ENCODE measurements at regions not wholly inside any gene's neighbourhood (a gene's known extent, or its start where the extent isn't known, plus 50 kb on each side); places are given as distances from the start of the nearest gene placed in this dataset.

DNA sequence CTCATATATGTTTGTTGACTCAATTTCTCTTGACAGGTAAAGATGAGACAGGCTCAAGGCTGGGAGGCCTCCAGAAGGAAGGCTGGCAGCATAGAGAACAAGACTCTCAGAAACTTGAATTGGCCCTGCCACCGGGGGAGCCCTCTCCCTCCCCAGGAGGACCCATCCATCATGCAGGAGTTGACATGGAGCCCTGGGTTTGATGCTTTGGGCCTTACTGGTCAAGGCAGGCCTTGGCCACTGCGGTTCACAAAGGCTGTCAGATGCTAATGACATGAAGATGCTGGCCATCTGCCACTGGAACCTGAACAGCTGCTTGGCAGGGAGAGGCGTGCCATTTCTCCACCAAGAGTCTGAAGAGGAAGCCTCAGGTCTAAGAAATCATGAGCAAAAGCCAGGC is 193.6 kb downstream of the MTCL1 start:
- Mint-ChIP-seq H3K4me3 (no peak overlapping the region), H3K9me3 (peaks cover 7% of the 10 kb centered on the region), H3K27ac (no peak overlapping the region), H3K36me3 (no peaks in the 10 kb centered on the region), H3K27me3 (no peaks in the 10 kb centered on the region), H3K4me1 (ENCODE audit: unreplicated experiment) (peaks cover 16% of the 10 kb centered on the region)
- peak; percentile 44 for DNase-seq (ENCODE audit: extremely low spot score, unreplicated experiment)
- TF ChIP-seq, protein P1, sequence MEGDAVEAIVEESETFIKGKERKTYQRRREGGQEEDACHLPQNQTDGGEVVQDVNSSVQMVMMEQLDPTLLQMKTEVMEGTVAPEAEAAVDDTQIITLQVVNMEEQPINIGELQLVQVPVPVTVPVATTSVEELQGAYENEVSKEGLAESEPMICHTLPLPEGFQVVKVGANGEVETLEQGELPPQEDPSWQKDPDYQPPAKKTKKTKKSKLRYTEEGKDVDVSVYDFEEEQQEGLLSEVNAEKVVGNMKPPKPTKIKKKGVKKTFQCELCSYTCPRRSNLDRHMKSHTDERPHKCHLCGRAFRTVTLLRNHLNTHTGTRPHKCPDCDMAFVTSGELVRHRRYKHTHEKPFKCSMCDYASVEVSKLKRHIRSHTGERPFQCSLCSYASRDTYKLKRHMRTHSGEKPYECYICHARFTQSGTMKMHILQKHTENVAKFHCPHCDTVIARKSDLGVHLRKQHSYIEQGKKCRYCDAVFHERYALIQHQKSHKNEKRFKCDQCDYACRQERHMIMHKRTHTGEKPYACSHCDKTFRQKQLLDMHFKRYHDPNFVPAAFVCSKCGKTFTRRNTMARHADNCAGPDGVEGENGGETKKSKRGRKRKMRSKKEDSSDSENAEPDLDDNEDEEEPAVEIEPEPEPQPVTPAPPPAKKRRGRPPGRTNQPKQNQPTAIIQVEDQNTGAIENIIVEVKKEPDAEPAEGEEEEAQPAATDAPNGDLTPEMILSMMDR (conservative IDR thresholded peaks at IDR 0.05) = no peak

- Mint-ChIP-seq H3K4me1 (ENCODE audit: unreplicated experiment) (peaks cover 16% of the 10 kb centered on the region), H3K36me3 (no peaks in the 10 kb centered on the region), H3K4me3 (peak overlapping the region; percentile 37), H3K9me3 (peaks cover 7% of the 10 kb centered on the region), H3K27me3 (no peaks in the 10 kb centered on the region), H3K27ac (no peak overlapping the region)
- DNase-seq (ENCODE audit: extremely low spot score, unreplicated experiment) = peak; percentile 16
- TF ChIP-seq, protein P1 (conservative IDR thresholded peaks at IDR 0.05) = no peak
These were observed 195.2 kb downstream of the MTCL1 start for GRCh38 chr18:8900552-8900951.

GRCh38 chr18:8901019-8901418 is 195.7 kb downstream of the MTCL1 start:
- H3K36me3 Mint-ChIP-seq = no peaks in the 10 kb centered on the region
- TF ChIP-seq, protein P1 (conservative IDR thresholded peaks at IDR 0.05) = no peak
- peaks cover 6% of the 10 kb centered on the region for H3K9me3 Mint-ChIP-seq
- no peak overlapping the region for H3K27ac Mint-ChIP-seq
- no peaks in the 10 kb centered on the region for H3K27me3 Mint-ChIP-seq
- peaks cover 16% of the 10 kb centered on the region for H3K4me1 Mint-ChIP-seq (ENCODE audit: unreplicated experiment)
- H3K4me3 Mint-ChIP-seq = no peak overlapping the region
- DNase-seq (ENCODE audit: extremely low spot score, unreplicated experiment) = no peak

DNA sequence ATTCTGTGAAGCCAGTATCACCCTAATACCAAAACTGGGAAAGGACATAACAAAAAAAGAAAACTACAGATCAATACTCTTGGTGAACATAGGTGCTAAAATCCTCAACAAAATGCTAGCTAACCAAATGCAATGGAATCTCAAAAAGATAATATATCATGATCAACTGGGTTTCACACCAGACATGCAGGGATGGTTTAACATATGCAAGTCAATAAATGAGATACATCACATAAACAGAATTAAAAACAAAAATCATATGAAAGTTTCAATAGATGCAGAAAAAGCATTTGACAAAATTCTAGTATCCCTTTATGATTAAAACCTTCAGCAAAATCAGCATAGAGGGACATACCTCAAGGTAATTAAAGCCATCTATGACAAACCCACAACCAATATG is 198.2 kb upstream of the NDUFV2 start:
- no peak for DNase-seq (ENCODE audit: extremely low spot score, unreplicated experiment)
- no peak overlapping the region for H3K27ac Mint-ChIP-seq
- H3K27me3 Mint-ChIP-seq = no peaks in the 10 kb centered on the region
- peaks cover 13% of the 10 kb centered on the region for H3K4me1 Mint-ChIP-seq (ENCODE audit: unreplicated experiment)
- TF ChIP-seq, protein P1 (conservative IDR thresholded peaks at IDR 0.05) = no peak
- H3K36me3 Mint-ChIP-seq = no peaks in the 10 kb centered on the region
- no peak overlapping the region for H3K4me3 Mint-ChIP-seq
- H3K9me3 Mint-ChIP-seq = no peaks in the 10 kb centered on the region

- DNase-seq (ENCODE audit: extremely low spot score, unreplicated experiment) = no peak
- no peaks in the 10 kb centered on the region for H3K27me3 Mint-ChIP-seq
- H3K4me3 Mint-ChIP-seq = no peak overlapping the region
- no peaks in the 10 kb centered on the region for H3K36me3 Mint-ChIP-seq
- H3K4me1 Mint-ChIP-seq (ENCODE audit: unreplicated experiment) = peaks cover 12% of the 10 kb centered on the region
- TF ChIP-seq, protein P1 (conservative IDR thresholded peaks at IDR 0.05) = no peak
- no peak overlapping the region for H3K27ac Mint-ChIP-seq
- H3K9me3 Mint-ChIP-seq = peaks cover 3% of the 10 kb centered on the region
These were observed 193.5 kb upstream of the NDUFV2 start for GRCh38 chr18:8908792-8909510.
